ENCODE measurements at regions not wholly inside any gene's neighbourhood (a gene's known extent, or its start where the extent isn't known, plus 50 kb on each side); places are given as distances from the start of the nearest gene placed in this dataset.

DNA sequence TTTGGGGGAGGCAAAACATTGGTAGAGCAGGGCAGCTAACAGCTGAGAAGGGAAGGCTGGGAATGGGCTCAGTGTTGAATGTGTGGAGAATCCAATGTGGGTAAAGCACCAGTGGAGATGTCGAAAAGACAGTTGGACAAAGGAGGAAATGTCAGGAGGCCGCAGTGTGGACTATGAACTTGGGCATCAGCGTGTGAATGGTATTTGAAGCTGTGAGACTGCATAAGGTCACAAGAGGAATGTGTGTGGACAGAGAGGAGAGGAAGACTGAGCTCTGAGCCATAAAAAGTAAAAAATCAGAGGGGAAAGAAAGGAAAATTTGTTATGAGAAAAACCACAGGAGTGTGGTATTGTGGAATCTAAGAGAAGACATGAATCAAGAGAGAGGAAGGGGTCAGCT lies 99.4 kb upstream of the ADAMTS16 start:
- TF ChIP-seq, protein P1, sequence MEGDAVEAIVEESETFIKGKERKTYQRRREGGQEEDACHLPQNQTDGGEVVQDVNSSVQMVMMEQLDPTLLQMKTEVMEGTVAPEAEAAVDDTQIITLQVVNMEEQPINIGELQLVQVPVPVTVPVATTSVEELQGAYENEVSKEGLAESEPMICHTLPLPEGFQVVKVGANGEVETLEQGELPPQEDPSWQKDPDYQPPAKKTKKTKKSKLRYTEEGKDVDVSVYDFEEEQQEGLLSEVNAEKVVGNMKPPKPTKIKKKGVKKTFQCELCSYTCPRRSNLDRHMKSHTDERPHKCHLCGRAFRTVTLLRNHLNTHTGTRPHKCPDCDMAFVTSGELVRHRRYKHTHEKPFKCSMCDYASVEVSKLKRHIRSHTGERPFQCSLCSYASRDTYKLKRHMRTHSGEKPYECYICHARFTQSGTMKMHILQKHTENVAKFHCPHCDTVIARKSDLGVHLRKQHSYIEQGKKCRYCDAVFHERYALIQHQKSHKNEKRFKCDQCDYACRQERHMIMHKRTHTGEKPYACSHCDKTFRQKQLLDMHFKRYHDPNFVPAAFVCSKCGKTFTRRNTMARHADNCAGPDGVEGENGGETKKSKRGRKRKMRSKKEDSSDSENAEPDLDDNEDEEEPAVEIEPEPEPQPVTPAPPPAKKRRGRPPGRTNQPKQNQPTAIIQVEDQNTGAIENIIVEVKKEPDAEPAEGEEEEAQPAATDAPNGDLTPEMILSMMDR (tag by site-specific recombination; IDR thresholded peaks at IDR 0.05) = no peak
- TF ChIP-seq ZNF785 (tag by site-specific recombination; IDR thresholded peaks at IDR 0.05) (no peak), ZNF792 (tag by site-specific recombination; IDR thresholded peaks at IDR 0.05) (no peak), SETDB1 (IDR thresholded peaks at IDR 0.05; ENCODE audit: insufficient read length, low read length) (no peak), ZNF274 (IDR thresholded peaks at IDR 0.05; ENCODE audit: low read length) (no peak), ZNF274 (tag by site-specific recombination; IDR thresholded peaks at IDR 0.05; ENCODE audit: borderline replicate concordance) (no peak), ZNF510 (tag by site-specific recombination; IDR thresholded peaks at IDR 0.05; ENCODE audit: insufficient replicate concordance) (no peak), ZNF660 (tag by site-specific recombination; IDR thresholded peaks at IDR 0.05) (no peak)
- TF ChIP-seq, protein P2, sequence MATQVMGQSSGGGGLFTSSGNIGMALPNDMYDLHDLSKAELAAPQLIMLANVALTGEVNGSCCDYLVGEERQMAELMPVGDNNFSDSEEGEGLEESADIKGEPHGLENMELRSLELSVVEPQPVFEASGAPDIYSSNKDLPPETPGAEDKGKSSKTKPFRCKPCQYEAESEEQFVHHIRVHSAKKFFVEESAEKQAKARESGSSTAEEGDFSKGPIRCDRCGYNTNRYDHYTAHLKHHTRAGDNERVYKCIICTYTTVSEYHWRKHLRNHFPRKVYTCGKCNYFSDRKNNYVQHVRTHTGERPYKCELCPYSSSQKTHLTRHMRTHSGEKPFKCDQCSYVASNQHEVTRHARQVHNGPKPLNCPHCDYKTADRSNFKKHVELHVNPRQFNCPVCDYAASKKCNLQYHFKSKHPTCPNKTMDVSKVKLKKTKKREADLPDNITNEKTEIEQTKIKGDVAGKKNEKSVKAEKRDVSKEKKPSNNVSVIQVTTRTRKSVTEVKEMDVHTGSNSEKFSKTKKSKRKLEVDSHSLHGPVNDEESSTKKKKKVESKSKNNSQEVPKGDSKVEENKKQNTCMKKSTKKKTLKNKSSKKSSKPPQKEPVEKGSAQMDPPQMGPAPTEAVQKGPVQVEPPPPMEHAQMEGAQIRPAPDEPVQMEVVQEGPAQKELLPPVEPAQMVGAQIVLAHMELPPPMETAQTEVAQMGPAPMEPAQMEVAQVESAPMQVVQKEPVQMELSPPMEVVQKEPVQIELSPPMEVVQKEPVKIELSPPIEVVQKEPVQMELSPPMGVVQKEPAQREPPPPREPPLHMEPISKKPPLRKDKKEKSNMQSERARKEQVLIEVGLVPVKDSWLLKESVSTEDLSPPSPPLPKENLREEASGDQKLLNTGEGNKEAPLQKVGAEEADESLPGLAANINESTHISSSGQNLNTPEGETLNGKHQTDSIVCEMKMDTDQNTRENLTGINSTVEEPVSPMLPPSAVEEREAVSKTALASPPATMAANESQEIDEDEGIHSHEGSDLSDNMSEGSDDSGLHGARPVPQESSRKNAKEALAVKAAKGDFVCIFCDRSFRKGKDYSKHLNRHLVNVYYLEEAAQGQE (tag by site-specific recombination; IDR thresholded peaks at IDR 0.05) = no peak
